ENCODE measurements at regions not wholly inside any gene's neighbourhood (a gene's known extent, or its start where the extent isn't known, plus 50 kb on each side); places are given as distances from the start of the nearest gene placed in this dataset.

- no peak for DNase-seq
These were observed 830.6 kb downstream of the SLC4A3 start for GRCh38 chr2:220458051-220458450.

- no peak for DNase-seq
These were observed 833.0 kb downstream of the SLC4A3 start for GRCh38 chr2:220460257-220460985.

GRCh38 chr2:220463876-220464275, 836.4 kb downstream of the SLC4A3 start:
- no peak for DNase-seq

DNA sequence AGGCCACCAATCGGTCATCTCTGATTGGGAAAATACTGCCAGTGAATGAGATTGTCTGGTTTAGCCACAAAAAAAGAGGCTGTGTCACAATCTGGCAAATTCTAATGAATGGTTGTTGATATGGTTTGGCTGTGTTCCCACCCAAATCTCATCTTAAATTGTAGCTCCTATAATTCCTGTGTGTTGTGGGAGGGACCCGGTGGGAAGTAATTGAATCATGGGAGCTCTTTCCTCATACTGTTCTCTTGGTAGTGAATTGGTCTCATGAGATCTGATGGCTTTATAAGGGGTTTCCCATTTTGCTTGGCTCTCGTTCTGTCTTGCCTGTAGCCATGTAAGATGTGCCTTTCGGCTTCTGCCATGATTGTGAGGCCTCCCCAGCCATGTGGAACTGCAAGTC, 838.3 kb downstream of the SLC4A3 start:
- DNase-seq: no peak

DNA sequence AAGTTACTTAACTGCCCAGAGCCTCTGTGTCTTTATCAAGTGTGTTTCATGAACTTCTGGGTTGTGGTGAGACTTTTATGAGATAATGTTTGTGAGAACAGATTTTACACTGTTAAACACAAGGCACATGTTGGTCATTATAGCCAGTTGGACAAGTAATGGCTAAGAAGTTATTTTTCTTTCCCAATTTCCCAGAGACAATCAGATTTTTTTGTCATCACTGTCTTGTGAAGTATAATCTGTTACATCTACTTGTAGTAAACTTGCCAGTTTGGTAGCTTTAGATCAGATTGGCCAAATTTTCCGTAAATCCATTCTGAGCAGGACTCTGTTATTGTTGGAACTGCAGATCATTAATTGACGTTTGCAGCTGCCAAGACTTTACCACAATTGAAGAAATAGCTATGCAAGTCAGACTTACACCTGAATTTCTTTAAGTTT, 838.8 kb downstream of the SLC4A3 start:
- DNase-seq: no peak

DNA sequence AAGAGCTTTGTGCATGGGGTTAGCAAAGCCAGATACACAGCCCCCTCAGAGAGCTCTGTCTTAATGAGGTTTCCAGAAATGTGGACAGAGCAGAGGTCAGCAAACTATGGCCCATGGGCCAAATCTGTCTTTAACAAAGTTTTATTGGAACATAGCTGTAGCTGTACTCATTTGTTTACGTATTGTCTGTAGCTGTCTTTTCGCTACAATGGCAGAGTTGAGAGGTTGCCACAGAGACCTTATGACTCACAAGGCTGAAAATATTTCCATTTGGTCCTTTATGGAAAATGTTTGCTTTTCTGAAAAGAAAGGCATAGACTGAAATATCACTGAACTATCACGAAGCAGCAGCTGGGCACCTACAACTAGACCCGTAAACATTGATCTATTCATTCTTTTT, 841.8 kb downstream of the SLC4A3 start:
- peak; percentile 20 for DNase-seq

GRCh38 chr2:220473611-220474010, 846.2 kb downstream of the SLC4A3 start:
- no peak for DNase-seq

GRCh38 chr2:220476877-220477276, 849.4 kb downstream of the SLC4A3 start:
- no peak for DNase-seq

- no peak for DNase-seq
These were observed 851.1 kb downstream of the SLC4A3 start for GRCh38 chr2:220478305-220479058.

DNA sequence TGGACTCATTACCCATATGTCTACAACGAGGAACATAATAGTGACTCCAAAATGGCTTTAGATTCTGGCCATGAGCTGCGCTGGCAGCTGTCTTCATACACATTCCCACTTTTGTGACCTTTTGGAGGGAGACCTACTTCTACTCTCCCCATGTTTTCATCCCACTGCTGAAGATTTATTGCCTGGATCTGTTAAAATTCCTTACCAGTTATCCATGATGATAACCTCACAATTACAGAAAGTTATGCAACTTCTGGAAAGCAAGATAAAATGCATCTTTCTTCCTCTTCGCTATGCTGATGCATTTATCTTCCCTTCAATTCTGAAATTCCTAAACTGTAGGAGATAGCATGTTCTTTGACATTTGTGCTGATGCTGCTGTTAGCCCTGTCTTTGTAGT, 855.3 kb downstream of the SLC4A3 start:
- DNase-seq: no peak

- no peak for DNase-seq
These were observed 861.7 kb downstream of the SLC4A3 start for GRCh38 chr2:220489121-220489520.

DNA sequence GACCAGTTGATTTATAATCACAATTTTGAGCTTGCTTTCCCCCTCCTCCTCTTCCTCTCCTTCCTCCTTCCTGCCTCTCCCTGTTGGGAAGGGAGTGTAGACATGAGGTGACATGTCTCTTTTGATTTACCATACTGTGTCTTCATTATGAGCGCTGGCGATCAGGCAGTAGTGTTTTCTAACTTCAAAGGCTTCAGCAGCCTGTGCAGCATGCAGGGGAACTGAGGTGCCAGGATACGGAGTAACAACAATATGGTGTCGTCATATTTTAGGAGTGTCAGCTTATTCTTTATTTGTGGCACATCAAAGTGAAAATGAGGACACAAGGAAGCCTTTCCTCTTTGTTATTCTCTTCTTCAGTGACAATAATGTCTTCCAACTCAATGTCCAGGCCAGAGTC, 864.2 kb downstream of the SLC4A3 start:
- no peak for DNase-seq

DNA sequence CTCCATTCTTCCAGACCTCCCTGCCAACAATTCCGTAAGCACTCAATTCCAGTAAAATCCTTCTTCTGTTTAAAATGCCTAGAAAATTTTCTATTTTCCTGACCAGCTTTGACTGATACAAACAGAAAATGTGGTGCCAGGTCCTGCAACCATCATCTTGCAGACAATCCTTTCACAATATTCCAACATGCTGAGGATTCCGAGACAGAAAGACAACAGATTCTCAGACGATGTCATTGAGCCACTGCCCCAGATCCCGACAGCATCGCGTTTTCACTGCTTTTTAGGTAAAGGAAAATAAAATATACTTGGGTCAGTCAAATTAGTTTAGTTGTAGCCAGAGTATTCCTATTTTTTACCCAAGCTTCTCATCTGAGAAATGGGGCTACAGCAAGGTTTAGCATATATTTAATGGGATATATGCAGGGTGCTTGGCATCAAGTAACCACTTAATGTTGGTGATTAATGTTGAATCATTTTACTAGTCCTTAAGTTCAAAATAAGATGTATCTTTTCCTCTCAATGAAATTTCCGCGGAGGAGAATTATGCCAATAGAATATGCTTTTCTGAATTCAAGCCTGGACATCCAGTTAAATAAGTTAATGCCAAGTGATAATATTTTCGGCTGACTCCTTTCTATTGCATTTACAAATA, 866.6 kb downstream of the SLC4A3 start:
- DNase-seq: no peak

DNA sequence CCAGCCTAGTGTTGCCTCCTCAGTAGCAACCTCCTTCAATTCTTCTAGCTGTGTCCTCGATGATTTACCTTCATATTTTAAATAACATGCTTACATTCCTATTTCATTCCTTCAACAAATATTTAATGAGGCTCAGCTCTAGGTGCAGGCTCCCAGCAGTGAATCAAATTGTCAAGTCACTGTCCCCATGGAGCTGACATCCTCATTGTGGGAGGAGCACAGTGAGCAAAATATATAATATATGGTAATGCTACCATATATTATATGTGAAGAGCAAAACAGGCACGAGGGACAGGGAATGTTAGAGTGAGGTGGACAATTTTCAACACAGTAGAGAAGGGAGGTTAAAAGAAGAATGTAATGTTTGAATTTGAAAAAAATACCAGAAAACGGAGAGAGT, 869.1 kb downstream of the SLC4A3 start:
- DNase-seq: no peak

GRCh38 chr2:220499225-220499624, 871.8 kb downstream of the SLC4A3 start:
- DNase-seq: peak; percentile 5

- no peak for DNase-seq
These were observed 875.1 kb downstream of the SLC4A3 start for GRCh38 chr2:220502539-220502938.

DNA sequence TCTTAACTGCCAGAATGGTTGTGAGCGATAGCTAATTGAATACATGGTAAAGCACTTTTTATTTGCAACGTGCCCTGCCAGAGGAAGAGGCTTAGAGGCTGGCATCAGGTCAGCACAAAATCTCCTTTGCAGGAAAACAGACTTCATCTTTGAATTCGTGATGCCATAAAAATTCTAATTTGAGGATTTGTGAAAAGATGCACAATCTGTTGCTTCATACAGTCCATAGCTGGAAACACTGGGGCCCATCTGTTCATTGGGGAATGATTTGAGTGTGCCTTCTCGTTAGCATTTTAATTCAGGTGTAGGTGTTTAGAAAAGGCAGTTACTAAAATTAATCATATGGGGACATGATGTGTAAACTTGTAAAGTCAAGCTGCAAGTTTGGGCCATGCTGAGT, 876.0 kb downstream of the SLC4A3 start:
- no peak for DNase-seq

GRCh38 chr2:220504938-220505503, 877.6 kb downstream of the SLC4A3 start:
- peak; percentile 86 for DNase-seq

- DNase-seq: no peak
These were observed 879.0 kb downstream of the SLC4A3 start for GRCh38 chr2:220506466-220506865.

- DNase-seq: no peak
These were observed 881.8 kb downstream of the SLC4A3 start for GRCh38 chr2:220509096-220509757.

DNA sequence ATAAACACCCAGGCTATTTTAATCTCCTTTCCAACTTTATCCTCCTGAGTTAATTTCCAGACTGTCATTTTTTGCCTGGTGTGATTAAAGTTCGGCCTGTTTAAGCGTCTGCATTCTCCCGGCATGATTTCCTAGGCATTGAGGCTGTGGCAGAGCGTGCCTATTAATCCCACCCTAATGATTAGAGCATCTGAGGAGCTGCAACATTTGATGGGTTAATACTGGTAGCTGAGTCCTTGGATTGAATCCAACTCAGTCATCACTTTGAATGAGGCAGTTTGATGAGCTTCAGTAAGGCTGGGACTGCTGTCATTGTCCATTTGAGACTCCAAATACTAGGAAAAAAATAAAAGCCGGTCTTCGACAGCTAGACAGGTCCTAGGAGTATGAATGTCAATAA, 882.5 kb downstream of the SLC4A3 start:
- DNase-seq: peak; percentile 64

- DNase-seq: no peak
These were observed 883.2 kb downstream of the SLC4A3 start for GRCh38 chr2:220510668-220511067.

- DNase-seq: no peak
These were observed 885.0 kb downstream of the SLC4A3 start for GRCh38 chr2:220512419-220512818.

All from NCI-H146 (cell line).